ENCODE measurements at regions not wholly inside any gene's neighbourhood (a gene's known extent, or its start where the extent isn't known, plus 50 kb on each side); places are given as distances from the start of the nearest gene placed in this dataset.
A peak's percentile ranks its signal among the peaks of the same experiment; 100 is the strongest.

- no peak for TF ChIP-seq MYC (IDR thresholded peaks at IDR 0.05; ENCODE audit: low read depth, low read length)
- TF ChIP-seq CTCF (IDR thresholded peaks at IDR 0.05; ENCODE audit: low read depth, low read length), result no peak
- H3K4me3 ChIP-seq (ENCODE audit: low read depth, low read length), result no peak overlapping the region
- no peak for DNase-seq (ENCODE audit: low read depth)
Measured at GRCh38 chr6:141635621-141636020, 497.1 kb upstream of the GJE1 start.

GRCh38 chr6:141634269-141634668 lies 498.5 kb upstream of the GJE1 start:
- no peak overlapping the region for H3K4me3 ChIP-seq (ENCODE audit: low read depth, low read length)
- no peak for DNase-seq (ENCODE audit: low read depth)
- no peak for TF ChIP-seq MYC (IDR thresholded peaks at IDR 0.05; ENCODE audit: low read depth, low read length)
- no peak for TF ChIP-seq MAX (IDR thresholded peaks at IDR 0.05; ENCODE audit: low read depth, low read length)
- no peak for TF ChIP-seq CTCF (IDR thresholded peaks at IDR 0.05; ENCODE audit: low read depth, low read length)
- no peak for TF ChIP-seq POLR2A (IDR thresholded peaks at IDR 0.05; ENCODE audit: extremely low read depth, insufficient read length)

GRCh38 chr6:141624301-141624700 lies 508.4 kb upstream of the GJE1 start:
- no peak for DNase-seq (ENCODE audit: low read depth)
- no peak overlapping the region for H3K4me3 ChIP-seq (ENCODE audit: low read depth, low read length)
- TF ChIP-seq POLR2A (IDR thresholded peaks at IDR 0.05; ENCODE audit: extremely low read depth, insufficient read length) (no peak), CTCF (IDR thresholded peaks at IDR 0.05; ENCODE audit: low read depth, low read length) (no peak), MAX (IDR thresholded peaks at IDR 0.05; ENCODE audit: low read depth, low read length) (no peak)

GRCh38 chr6:141618180-141618581 lies 514.5 kb upstream of the GJE1 start:
- no peak overlapping the region for H3K4me3 ChIP-seq (ENCODE audit: low read depth, low read length)
- no peak for DNase-seq (ENCODE audit: low read depth)
- no peak for TF ChIP-seq MAX (IDR thresholded peaks at IDR 0.05; ENCODE audit: low read depth, low read length)
- TF ChIP-seq CTCF (IDR thresholded peaks at IDR 0.05; ENCODE audit: low read depth, low read length), result no peak
- TF ChIP-seq MYC (IDR thresholded peaks at IDR 0.05; ENCODE audit: low read depth, low read length), result no peak
- no peak for TF ChIP-seq POLR2A (IDR thresholded peaks at IDR 0.05; ENCODE audit: extremely low read depth, insufficient read length)

GRCh38 chr6:141610741-141611140 lies 522.0 kb upstream of the GJE1 start:
- no peak overlapping the region for H3K4me3 ChIP-seq (ENCODE audit: low read depth, low read length)
- no peak for TF ChIP-seq POLR2A (IDR thresholded peaks at IDR 0.05; ENCODE audit: extremely low read depth, insufficient read length)
- peak; percentile 3 for DNase-seq (ENCODE audit: low read depth)

- TF ChIP-seq MAX (IDR thresholded peaks at IDR 0.05; ENCODE audit: low read depth, low read length), result no peak
- no peak for TF ChIP-seq CTCF (IDR thresholded peaks at IDR 0.05; ENCODE audit: low read depth, low read length)
- TF ChIP-seq POLR2A (IDR thresholded peaks at IDR 0.05; ENCODE audit: extremely low read depth, insufficient read length), result no peak
- no peak for TF ChIP-seq MYC (IDR thresholded peaks at IDR 0.05; ENCODE audit: low read depth, low read length)
- DNase-seq (ENCODE audit: low read depth), result no peak
- H3K4me3 ChIP-seq (ENCODE audit: low read depth, low read length), result no peak overlapping the region
Measured at GRCh38 chr6:141607956-141608355, 524.8 kb upstream of the GJE1 start.
